HepG2 (cell line): ENCODE measurements at regions not wholly inside any gene's neighbourhood (a gene's known extent, or its start where the extent isn't known, plus 50 kb on each side); places are given as distances from the start of the nearest gene placed in this dataset.

Experiments used
- ATM ChIP-seq: fragments of 450-650 bp; IDR thresholded peaks from 2 replicates; pipeline ENCODE4 v1.7.1; 2017; ENCODE audit warnings: mild to moderate bottlenecking, borderline replicate concordance
- BATF2 ChIP-seq: sonication (generic); formaldehyde crosslinking; IDR thresholded peaks from 2 replicates; pipeline ENCODE4 v1.8.0; 2022; ENCODE audit warnings: mild to moderate bottlenecking, missing genetic modification reagents, moderate library complexity
- E2F5 ChIP-seq: sonication (generic); formaldehyde crosslinking; conservative IDR thresholded peaks from 2 replicates; pipeline ENCODE4 v1.4.0; 2020; ENCODE audit warnings: missing genetic modification reagents
- FOSL1 ChIP-seq: sonication (generic); formaldehyde crosslinking; IDR thresholded peaks from 2 replicates; pipeline ENCODE4 v1.9.0; 2021; ENCODE audit warnings: missing genetic modification reagents, borderline replicate concordance
- FOXC1 ChIP-seq: sonication (generic); formaldehyde crosslinking; IDR thresholded peaks from 2 replicates; pipeline ENCODE4 v1.8.0; 2022; ENCODE audit warnings: mild to moderate bottlenecking, missing genetic modification reagents, borderline replicate concordance
- FOXK1 ChIP-seq: sonication (generic); formaldehyde crosslinking; IDR thresholded peaks from 2 replicates; pipeline ENCODE4 v1.4.0; 2020; ENCODE audit warnings: low read depth, missing genetic modification reagents, borderline replicate concordance
- HHEX ChIP-seq: IDR thresholded peaks from 2 replicates; pipeline ENCODE4 v1.6.1; 2016; ENCODE audit warnings: control low read depth
- KDM6A ChIP-seq: IDR thresholded peaks from 2 replicates; pipeline ENCODE4 v1.6.1; 2016; ENCODE audit warnings: low read depth
- MIXL1 ChIP-seq: IDR thresholded peaks from 2 replicates; pipeline ENCODE4 v1.6.1; 2016
- PHF21A ChIP-seq: sonication (generic); formaldehyde crosslinking; IDR thresholded peaks from 2 replicates; pipeline ENCODE4 v1.5.0; 2020; ENCODE audit warnings: mild to moderate bottlenecking, missing genetic modification reagents
- RAD21 ChIP-seq: fragments of 450-650 bp; formaldehyde crosslinking; IDR thresholded peaks from 2 replicates; pipeline ENCODE4 v1.5.0; 2020; ENCODE audit warnings: mild to moderate bottlenecking
- RFXAP ChIP-seq: sonication (generic); formaldehyde crosslinking; IDR thresholded peaks from 2 replicates; pipeline ENCODE4 v1.4.0; 2020; ENCODE audit warnings: missing genetic modification reagents, borderline replicate concordance
- SP4 ChIP-seq: sonication (generic); formaldehyde crosslinking; IDR thresholded peaks from 2 replicates; pipeline ENCODE4 v1.8.1; 2023; ENCODE audit warnings: mild to moderate bottlenecking, missing genetic modification reagents
- TEAD3 ChIP-seq: optimal IDR thresholded peaks from 2 replicates; pipeline ENCODE3; 2016; ENCODE audit warnings: borderline replicate concordance
- TSC22D2 ChIP-seq: sonication (generic); formaldehyde crosslinking; IDR thresholded peaks from 2 replicates; pipeline ENCODE4 v1.5.1; 2020; ENCODE audit warnings: missing genetic modification reagents, mild to moderate bottlenecking, borderline replicate concordance
- ZBTB43 ChIP-seq: sonication (generic); formaldehyde crosslinking; conservative IDR thresholded peaks from 2 replicates; pipeline ENCODE4 v1.4.0; 2020; ENCODE audit warnings: missing genetic modification reagents
- ZGPAT ChIP-seq: IDR thresholded peaks from 2 replicates; pipeline ENCODE4 v1.6.1; 2016; ENCODE audit warnings: mild to moderate bottlenecking
- ZNF280B ChIP-seq: sonication (generic); formaldehyde crosslinking; IDR thresholded peaks from 2 replicates; pipeline ENCODE4 v1.5.0; 2020; ENCODE audit warnings: missing genetic modification reagents, mild to moderate bottlenecking, borderline replicate concordance
- ZNF33B ChIP-seq: sonication (generic); formaldehyde crosslinking; IDR thresholded peaks from 2 replicates; pipeline ENCODE4 v1.5.1; 2020; ENCODE audit warnings: mild to moderate bottlenecking, missing genetic modification reagents
- ZNF567 ChIP-seq: sonication (generic); formaldehyde crosslinking; IDR thresholded peaks from 2 replicates; pipeline ENCODE4 v1.8.1; 2023; ENCODE audit warnings: mild to moderate bottlenecking, missing genetic modification reagents, borderline replicate concordance
- ZNF572 ChIP-seq: sonication (generic); formaldehyde crosslinking; IDR thresholded peaks from 2 replicates; pipeline ENCODE4 v1.5.1; 2020; ENCODE audit warnings: mild to moderate bottlenecking, missing genetic modification reagents
- ZNF574 ChIP-seq: sonication (generic); formaldehyde crosslinking; IDR thresholded peaks from 2 replicates; pipeline ENCODE4 v1.4.0; 2020; ENCODE audit warnings: missing genetic modification reagents

GRCh38 chr6:28683945-28684538, 158.4 kb downstream of the GPX5 start (continued):
- TF ChIP-seq ZNF574 (CRISPR knock-in tag) (peak; percentile 71), RFXAP (peak; percentile 44; the same call in 1 of the 2 replicates), TEAD3 (CRISPR knock-in tag) (peak; percentile 67), FOXK1 (CRISPR knock-in tag) (peak; percentile 20; the same call in 1 of the 2 replicates), ZNF567 (CRISPR knock-in tag) (no peak), ZBTB43 (CRISPR knock-in tag) (no peak), KDM6A (no peak), ZNF572 (CRISPR knock-in tag) (no peak), E2F5 (no peak), FOXC1 (CRISPR knock-in tag) (no peak), BATF2 (CRISPR knock-in tag) (no peak), ATM (no peak), PHF21A (CRISPR knock-in tag) (no peak), FOSL1 (CRISPR knock-in tag) (no peak), HHEX (no peak), TSC22D2 (CRISPR knock-in tag) (no peak), MIXL1 (CRISPR knock-in tag) (peak; percentile 70; the same call in 1 of the 2 replicates), SP4 (CRISPR knock-in tag) (no peak), ZGPAT (peak; percentile 37; the same call in 1 of the 2 replicates), ZNF280B (CRISPR knock-in tag) (no peak), ZNF33B (CRISPR knock-in tag) (no peak), RAD21 (peak; percentile 72; the same call in 1 of the 2 replicates)
